GM08714 (cell line): ENCODE measurements at regions not wholly inside any gene's neighbourhood (a gene's known extent, or its start where the extent isn't known, plus 50 kb on each side); places are given as distances from the start of the nearest gene placed in this dataset.

Source experiments
- H3K4me3 ChIP-seq: fragments of 200-500 bp; sonication (Bioruptor generic); 2 replicates; pipeline ENCODE4 v1.5.1; 2014; ENCODE audit warnings: mild to moderate bottlenecking, low read length, inconsistent platforms
- ZNF274 ChIP-seq: IDR thresholded peaks from 2 replicates; pipeline ENCODE4 v1.6.1; 2012; ENCODE audit warnings: mild to moderate bottlenecking, low read depth, low read length

- H3K4me3 ChIP-seq = no peak overlapping the region
- TF ChIP-seq ZNF274 = no peak
Measured at GRCh38 chr17:69949973-69950695, 124.9 kb upstream of the KCNJ16 start.

DNA sequence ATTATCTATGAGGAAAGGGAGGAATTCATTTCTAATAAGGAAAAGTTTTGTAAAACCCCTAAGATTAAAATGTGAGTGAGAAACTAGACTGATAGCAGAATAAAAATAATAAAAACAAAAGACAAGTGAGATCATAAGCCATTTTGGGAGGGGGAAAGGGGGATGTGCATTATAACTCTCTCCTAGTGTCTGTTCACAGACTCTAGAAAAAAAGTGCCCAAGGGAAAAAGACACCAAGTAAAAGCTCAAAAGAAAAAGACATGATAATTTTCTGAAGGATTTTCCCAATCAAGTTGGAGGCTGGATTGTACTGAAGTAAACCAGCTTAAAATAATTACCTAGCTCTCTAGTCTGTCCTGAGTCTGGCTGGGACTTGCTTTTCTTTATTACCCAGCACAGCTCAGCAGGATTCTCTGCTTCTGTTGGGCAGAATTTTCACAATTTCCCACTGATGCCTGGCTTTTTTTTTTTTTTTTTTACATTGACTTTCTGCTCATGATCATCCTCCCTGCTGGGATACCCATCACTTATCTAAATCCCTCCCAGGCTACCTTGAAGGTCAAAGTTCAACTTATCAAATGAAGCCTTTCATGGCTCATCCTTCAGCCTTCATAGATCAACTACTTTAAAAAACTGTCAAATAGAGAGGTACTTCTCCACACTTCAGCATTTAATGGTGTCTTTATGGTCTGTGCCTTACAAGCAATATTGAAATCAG, 124.2 kb upstream of the KCNJ16 start:
- no peak overlapping the region for H3K4me3 ChIP-seq
- no peak for TF ChIP-seq ZNF274

GRCh38 chr17:69954241-69954925, 120.6 kb upstream of the KCNJ16 start:
- no peak for TF ChIP-seq ZNF274
- no peak overlapping the region for H3K4me3 ChIP-seq

GRCh38 chr17:69958063-69958462, 117.0 kb upstream of the KCNJ16 start:
- H3K4me3 ChIP-seq = no peak overlapping the region
- TF ChIP-seq ZNF274 = no peak

DNA sequence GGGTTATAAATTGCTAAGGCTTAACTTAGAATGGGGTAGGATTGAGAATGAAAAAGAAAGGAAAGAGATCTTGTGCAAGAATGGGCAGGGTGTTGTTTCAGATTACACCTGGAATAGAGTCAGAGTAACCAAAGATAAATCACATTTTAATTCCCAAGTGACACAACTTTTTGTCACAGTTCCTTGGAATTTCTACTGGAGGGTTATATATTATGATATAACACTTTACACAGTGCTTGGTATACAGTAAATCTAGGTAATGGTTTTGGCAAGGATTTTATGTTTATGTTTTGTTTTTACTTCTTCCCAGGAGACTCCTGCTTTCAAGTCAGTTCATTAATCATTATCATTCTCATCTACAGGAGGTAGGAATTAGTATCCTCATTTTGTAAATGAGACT, 115.7 kb upstream of the KCNJ16 start:
- no peak for TF ChIP-seq ZNF274
- H3K4me3 ChIP-seq = no peak overlapping the region

- TF ChIP-seq ZNF274 = no peak
- no peak overlapping the region for H3K4me3 ChIP-seq
Measured at GRCh38 chr17:69960755-69961154, 114.3 kb upstream of the KCNJ16 start.

- H3K4me3 ChIP-seq = no peak overlapping the region
- TF ChIP-seq ZNF274 = no peak
Measured at GRCh38 chr17:69961501-69962145, 113.4 kb upstream of the KCNJ16 start.

- H3K4me3 ChIP-seq = no peak overlapping the region
- no peak for TF ChIP-seq ZNF274
Measured at GRCh38 chr17:69962436-69962995, 112.5 kb upstream of the KCNJ16 start.

DNA sequence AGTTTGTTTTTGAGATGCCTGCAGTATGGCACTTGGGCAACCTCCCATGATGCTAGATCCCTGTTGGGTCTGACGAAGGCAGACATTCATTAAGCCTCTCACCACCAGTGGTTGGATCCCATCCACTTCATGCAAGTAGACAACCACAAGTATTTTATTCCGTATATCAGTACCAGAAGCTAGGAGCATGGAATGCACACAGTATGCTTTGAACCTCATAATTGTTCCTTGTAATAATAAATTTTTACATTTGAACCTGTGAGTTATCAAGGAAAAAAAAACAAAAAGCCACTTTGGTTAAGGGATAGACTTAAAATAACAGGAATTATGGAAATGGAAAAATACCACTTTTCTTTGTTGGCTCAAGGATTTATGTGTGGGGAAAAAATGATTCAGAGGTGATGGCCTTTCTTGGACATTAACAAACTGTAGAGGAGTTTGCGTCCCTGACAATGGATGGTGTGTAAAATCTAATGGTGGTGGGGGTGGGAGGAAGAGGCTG, 107.1 kb upstream of the KCNJ16 start:
- TF ChIP-seq ZNF274 = no peak
- H3K4me3 ChIP-seq = no peak overlapping the region

DNA sequence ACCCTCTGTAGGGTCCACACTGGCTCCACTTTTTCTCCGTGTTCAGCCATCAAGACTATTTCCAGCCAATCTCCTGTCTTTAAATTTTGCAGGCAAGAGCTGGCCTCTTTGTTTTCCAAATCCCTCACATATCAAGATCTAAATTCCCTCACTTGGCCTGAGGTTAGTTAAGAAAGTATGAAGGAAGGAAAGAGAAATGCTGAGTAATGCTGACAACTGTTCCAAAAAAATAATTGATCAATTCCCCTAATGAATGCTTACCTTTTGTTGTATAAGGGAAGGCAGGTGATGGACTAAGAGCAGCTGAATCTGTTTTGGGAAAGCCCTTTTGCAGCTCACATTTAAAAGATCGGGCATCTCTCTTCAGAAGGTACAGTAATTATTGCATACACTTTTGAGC, 105.1 kb upstream of the KCNJ16 start:
- no peak for TF ChIP-seq ZNF274
- H3K4me3 ChIP-seq = no peak overlapping the region

DNA sequence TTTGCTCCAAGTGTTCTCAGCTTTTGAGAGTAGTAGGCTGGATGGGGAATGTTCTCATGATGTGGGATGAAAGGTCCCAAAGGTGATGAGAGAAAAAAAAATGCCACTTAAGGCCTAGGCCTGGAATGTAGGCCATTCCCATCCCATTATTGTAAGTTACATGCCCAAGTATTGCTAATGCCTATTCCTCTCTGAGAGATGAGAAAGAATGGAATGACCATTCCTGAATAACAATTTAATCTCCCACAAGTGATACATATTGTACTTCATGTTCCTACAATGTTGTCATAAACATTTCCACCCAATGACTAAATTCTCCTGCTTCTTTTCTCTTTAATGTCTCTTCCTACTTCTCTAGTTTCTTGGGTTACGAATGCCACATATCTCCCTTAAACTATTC, 102.8 kb upstream of the KCNJ16 start:
- H3K4me3 ChIP-seq = no peak overlapping the region
- no peak for TF ChIP-seq ZNF274

DNA sequence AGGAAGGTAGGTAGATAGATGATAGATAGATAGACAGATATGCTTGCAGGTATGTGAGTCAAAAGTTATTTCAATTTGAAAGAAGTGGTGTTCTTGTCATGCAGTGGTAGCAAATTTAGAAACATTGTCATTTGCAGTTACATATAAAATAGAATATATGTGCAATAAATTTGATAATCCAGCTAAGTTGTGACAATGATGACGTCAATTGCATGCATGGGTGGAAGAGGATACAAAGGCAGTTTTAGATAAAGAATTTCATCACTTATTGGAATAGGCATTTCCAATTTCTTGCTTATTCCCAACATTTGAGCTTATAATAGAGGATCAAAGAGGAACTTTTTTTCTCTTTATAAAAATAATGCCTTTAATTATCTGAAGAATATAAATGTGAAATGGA, 99.2 kb upstream of the KCNJ16 start:
- no peak overlapping the region for H3K4me3 ChIP-seq
- no peak for TF ChIP-seq ZNF274

DNA sequence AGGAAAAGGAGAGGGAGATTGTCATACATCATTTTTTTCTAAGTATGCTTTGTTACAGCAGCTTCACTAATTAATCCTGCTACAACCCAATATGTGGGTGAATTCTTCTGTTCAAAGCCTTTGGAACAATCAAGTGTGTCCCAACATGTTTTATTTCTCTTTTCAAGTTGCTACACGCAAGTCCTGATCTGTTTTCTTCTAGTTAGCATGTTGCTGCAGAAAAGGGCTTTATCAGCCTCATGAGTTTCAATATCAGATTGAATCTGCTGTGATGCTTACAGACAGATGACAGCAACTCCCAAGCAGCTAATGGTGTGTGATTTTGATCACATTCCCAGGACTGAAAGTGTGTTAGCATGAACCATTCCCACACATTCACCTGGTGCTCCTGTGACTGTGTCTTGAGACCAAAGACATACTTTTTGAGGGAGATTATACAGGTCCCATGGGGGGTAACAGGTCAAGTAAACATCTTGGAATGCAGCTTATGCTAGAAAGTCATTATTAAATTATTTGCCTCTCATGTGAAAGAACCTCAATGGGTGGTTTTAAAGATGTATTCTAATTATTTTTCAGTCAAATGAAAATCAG, 96.9 kb upstream of the KCNJ16 start:
- TF ChIP-seq ZNF274 = no peak
- H3K4me3 ChIP-seq = no peak overlapping the region

GRCh38 chr17:69981441-69981840, 93.6 kb upstream of the KCNJ16 start:
- TF ChIP-seq ZNF274 = no peak
- no peak overlapping the region for H3K4me3 ChIP-seq
